ENCODE measurements at regions not wholly inside any gene's neighbourhood (a gene's known extent, or its start where the extent isn't known, plus 50 kb on each side); places are given as distances from the start of the nearest gene placed in this dataset.

DNA sequence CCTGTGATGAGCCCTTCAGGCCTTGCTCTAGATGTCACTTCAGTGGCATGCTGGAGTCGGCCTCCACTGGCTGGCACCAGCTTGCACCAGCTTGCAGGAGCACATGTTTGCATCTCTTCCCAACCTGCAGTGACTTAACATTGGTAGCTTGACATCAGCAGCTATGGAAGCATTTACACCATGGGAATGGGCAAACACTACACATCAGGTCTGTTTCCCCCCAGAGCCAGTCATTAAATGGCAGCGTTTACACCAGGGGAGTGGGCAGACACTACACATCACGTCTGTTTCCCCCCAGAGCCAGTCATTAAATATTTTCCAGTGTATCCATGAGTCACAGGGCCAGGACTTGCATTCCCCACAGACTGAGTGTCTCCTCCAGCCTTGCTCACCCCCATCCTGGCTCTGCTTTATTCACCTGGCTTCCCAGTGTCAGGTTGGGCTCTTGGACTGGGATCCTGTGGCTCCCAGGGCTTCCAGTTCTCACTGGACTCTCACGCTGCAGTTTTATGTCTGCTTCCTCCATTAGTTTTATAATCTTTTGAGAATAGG is 51.6 kb upstream of the VRK1 start:
- Histone ChIP-seq H3K27ac (no peak overlapping the region), H3K4me3 (no peak overlapping the region), H3K36me3 (no peaks in the 10 kb centered on the region), H3K27me3 (ENCODE audit: low read depth) (peaks cover 59% of the 10 kb centered on the region), H3K9me3 (no peaks in the 10 kb centered on the region), H3K4me1 (peaks cover 10% of the 10 kb centered on the region)
- DNase-seq: no peak
- TF ChIP-seq, protein P1, sequence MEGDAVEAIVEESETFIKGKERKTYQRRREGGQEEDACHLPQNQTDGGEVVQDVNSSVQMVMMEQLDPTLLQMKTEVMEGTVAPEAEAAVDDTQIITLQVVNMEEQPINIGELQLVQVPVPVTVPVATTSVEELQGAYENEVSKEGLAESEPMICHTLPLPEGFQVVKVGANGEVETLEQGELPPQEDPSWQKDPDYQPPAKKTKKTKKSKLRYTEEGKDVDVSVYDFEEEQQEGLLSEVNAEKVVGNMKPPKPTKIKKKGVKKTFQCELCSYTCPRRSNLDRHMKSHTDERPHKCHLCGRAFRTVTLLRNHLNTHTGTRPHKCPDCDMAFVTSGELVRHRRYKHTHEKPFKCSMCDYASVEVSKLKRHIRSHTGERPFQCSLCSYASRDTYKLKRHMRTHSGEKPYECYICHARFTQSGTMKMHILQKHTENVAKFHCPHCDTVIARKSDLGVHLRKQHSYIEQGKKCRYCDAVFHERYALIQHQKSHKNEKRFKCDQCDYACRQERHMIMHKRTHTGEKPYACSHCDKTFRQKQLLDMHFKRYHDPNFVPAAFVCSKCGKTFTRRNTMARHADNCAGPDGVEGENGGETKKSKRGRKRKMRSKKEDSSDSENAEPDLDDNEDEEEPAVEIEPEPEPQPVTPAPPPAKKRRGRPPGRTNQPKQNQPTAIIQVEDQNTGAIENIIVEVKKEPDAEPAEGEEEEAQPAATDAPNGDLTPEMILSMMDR (IDR thresholded peaks at IDR 0.05): no peak
- no peak for ATAC-seq
- intact Hi-C loops (cut with DNase I): no loop called here

DNA sequence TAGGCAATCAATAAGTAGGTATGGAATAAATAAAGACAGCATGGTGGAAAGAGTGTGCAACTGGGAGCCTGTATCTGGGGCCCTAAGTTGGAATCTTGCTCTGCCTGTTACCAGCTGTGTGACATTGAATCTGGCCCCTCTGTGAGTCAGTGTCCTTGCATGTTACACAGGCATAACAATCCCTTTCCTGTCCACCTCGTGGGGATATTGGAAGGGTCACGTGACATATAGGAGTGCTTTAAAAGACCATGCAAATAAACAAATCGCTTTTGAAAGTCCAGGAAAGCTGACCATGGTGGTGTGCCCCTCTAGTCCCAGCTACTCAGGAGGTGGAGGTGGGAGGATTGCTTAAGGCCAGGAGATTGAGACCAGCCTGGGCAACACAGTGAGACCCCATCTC is 51.1 kb upstream of the VRK1 start:
- intact Hi-C loops (cut with DNase I): no loop called here
- H3K9me3 ChIP-seq: no peaks in the 10 kb centered on the region
- peaks cover 8% of the 10 kb centered on the region for H3K4me1 ChIP-seq
- TF ChIP-seq, protein P1 (IDR thresholded peaks at IDR 0.05): no peak
- ATAC-seq (no peak), DNase-seq (no peak)
- H3K27me3 ChIP-seq (ENCODE audit: low read depth): peaks cover 54% of the 10 kb centered on the region
- H3K27ac ChIP-seq: no peak overlapping the region
- H3K36me3 ChIP-seq: no peaks in the 10 kb centered on the region
- H3K4me3 ChIP-seq: no peak overlapping the region

DNA sequence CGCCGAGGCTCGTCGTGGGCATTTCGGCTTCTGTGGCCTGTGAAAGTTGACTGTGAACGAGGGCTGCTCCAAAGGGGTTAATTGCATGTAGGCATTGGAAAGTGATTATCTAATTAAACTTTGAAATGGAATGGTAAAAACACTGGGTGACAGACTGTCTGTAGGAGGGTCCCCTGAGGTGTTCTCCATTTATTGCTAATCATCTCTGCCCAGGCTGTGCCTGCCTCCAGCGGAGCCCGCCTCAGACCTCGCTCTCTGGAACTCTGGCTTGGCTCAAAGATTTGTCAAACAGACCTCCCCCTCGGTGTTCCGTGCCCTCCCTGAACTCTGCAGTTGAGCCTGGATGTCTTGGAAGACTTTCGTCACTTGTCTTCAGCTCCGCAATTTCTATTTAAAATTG is 50.2 kb upstream of the VRK1 start:
- Histone ChIP-seq H3K9me3 (no peaks in the 10 kb centered on the region), H3K36me3 (no peaks in the 10 kb centered on the region), H3K27me3 (ENCODE audit: low read depth) (peaks cover 45% of the 10 kb centered on the region), H3K4me1 (no peaks in the 10 kb centered on the region), H3K4me3 (no peak overlapping the region), H3K27ac (no peak overlapping the region)
- no peak for ATAC-seq
- TF ChIP-seq, protein P1 (IDR thresholded peaks at IDR 0.05): no peak
- no peak for DNase-seq
- intact Hi-C loops (cut with DNase I): no loop called here

All from lower lobe of right lung (tissue), 2 donors.